ENCODE measurements at regions not wholly inside any gene's neighbourhood (a gene's known extent, or its start where the extent isn't known, plus 50 kb on each side); places are given as distances from the start of the nearest gene placed in this dataset.
"Not testable (repeated sequence)": the region's sequence is repeated elsewhere in the genome, so short reads cannot be mapped to it uniquely, and the experiment has no call there.

- intact Hi-C loops (cut with DNase I), result no loop called here
- Histone ChIP-seq H3K27me3 (peaks cover 0 to 48% (median 0%) of the 10 kb centered on the region in 4 donors), H3K9me3 (no peaks in the 10 kb centered on the region), H3K4me3 (no peak overlapping the region), H3K4me1 (no peaks in the 10 kb centered on the region), H3K27ac (replicated peaks in 1 of 4) (no peak overlapping the region), H3K36me3 (no peaks in the 10 kb centered on the region)
- DNase-seq (ENCODE audit: extremely low spot score), result no peak
- WGBS, result 82% methylated on average over 4 of the region's 4 CpGs
- TF ChIP-seq POLR2A (IDR thresholded peaks at IDR 0.05; ENCODE audit: low read depth) (no peak), EP300 (IDR thresholded peaks at IDR 0.05) (no peak), POLR2AphosphoS5 (IDR thresholded peaks at IDR 0.05) (no peak), CTCF (IDR thresholded peaks at IDR 0.05) (no peak)
Observed at GRCh38 chr10:29223326-29223725, 65.5 kb upstream of the LYZL1 start.

- intact Hi-C loops (cut with DNase I), result no loop called here
- Histone ChIP-seq H3K4me1 (no peaks in the 10 kb centered on the region), H3K27ac (replicated peaks in 1 of 4) (no peak overlapping the region), H3K27me3 (peaks cover 0 to 59% (median 0%) of the 10 kb centered on the region in 4 donors), H3K36me3 (no peaks in the 10 kb centered on the region), H3K9me3 (no peaks in the 10 kb centered on the region), H3K4me3 (no peak overlapping the region)
- TF ChIP-seq POLR2A (IDR thresholded peaks at IDR 0.05; ENCODE audit: low read depth) (no peak), EP300 (IDR thresholded peaks at IDR 0.05) (no peak), CTCF (IDR thresholded peaks at IDR 0.05) (no peak), POLR2AphosphoS5 (IDR thresholded peaks at IDR 0.05) (no peak)
- no peak for DNase-seq (ENCODE audit: extremely low spot score)
- 45% methylated on average over 1 of the region's 1 CpG for WGBS
Observed at GRCh38 chr10:29224631-29225030, 64.2 kb upstream of the LYZL1 start.

GRCh38 chr10:29227201-29227600 is 61.7 kb upstream of the LYZL1 start:
- no peak overlapping the region for H3K4me3 ChIP-seq
- 59% methylated on average over 2 of the region's 2 CpGs for WGBS
- DNase-seq (ENCODE audit: extremely low spot score), result no peak
- H3K36me3 ChIP-seq, result no peaks in the 10 kb centered on the region
- intact Hi-C loops (cut with DNase I), result no loop called here
- no peak overlapping the region for H3K27ac ChIP-seq (replicated peaks in 1 of 4)
- H3K9me3 ChIP-seq, result no peaks in the 10 kb centered on the region
- TF ChIP-seq POLR2A (IDR thresholded peaks at IDR 0.05; ENCODE audit: low read depth) (no peak), CTCF (IDR thresholded peaks at IDR 0.05) (no peak), POLR2AphosphoS5 (IDR thresholded peaks at IDR 0.05) (no peak), EP300 (IDR thresholded peaks at IDR 0.05) (no peak)
- H3K27me3 ChIP-seq, result peaks cover 0 to 64% (median 0%) of the 10 kb centered on the region in 4 donors
- no peaks in the 10 kb centered on the region for H3K4me1 ChIP-seq

DNA sequence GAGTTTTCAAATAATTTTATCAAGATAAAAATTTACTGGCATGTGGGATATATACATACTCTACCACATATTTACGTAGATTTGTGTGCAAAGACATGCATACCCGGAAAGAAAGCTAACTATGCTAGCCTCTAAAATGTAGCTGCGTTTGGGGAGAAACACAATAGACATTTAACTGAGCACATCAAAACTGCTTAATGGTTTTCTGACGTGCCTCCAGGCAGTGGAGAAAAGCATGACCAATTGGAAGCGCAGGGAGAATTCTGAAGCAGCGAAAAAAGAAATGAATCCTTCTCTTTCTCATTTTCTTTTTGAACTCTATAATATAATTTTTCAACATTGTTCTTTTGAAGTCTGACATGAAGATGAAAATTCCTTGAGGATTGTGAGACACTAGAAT is 60.3 kb upstream of the LYZL1 start:
- no peaks in the 10 kb centered on the region for H3K4me1 ChIP-seq
- H3K4me3 ChIP-seq, result no peak overlapping the region
- peaks cover 0 to 54% (median 0%) of the 10 kb centered on the region in 4 donors for H3K27me3 ChIP-seq
- no peaks in the 10 kb centered on the region for H3K9me3 ChIP-seq
- H3K36me3 ChIP-seq, result no peaks in the 10 kb centered on the region
- intact Hi-C loops (cut with DNase I), result no loop called here
- TF ChIP-seq POLR2AphosphoS5 (IDR thresholded peaks at IDR 0.05), result no peak
- TF ChIP-seq CTCF (IDR thresholded peaks at IDR 0.05), result no peak
- TF ChIP-seq POLR2A (IDR thresholded peaks at IDR 0.05; ENCODE audit: low read depth), result no peak
- no peak for TF ChIP-seq EP300 (IDR thresholded peaks at IDR 0.05)
- H3K27ac ChIP-seq (replicated peaks in 1 of 4), result no peak overlapping the region
- WGBS, result 80% methylated on average over 6 of the region's 6 CpGs
- DNase-seq (ENCODE audit: extremely low spot score), result no peak

- Histone ChIP-seq H3K4me1 (no peaks in the 10 kb centered on the region), H3K4me3 (no peak overlapping the region), H3K27me3 (peaks cover 0 to 50% (median 0%) of the 10 kb centered on the region in 4 donors), H3K27ac (replicated peaks in 1 of 4) (no peak overlapping the region), H3K36me3 (no peaks in the 10 kb centered on the region), H3K9me3 (no peaks in the 10 kb centered on the region)
- DNase-seq (ENCODE audit: extremely low spot score), result no peak
- TF ChIP-seq EP300 (IDR thresholded peaks at IDR 0.05) (no peak), POLR2A (IDR thresholded peaks at IDR 0.05; ENCODE audit: low read depth) (no peak), POLR2AphosphoS5 (IDR thresholded peaks at IDR 0.05) (no peak), CTCF (IDR thresholded peaks at IDR 0.05) (no peak)
- 91% methylated on average over 14 of the region's 15 CpGs for WGBS
- intact Hi-C loops (cut with DNase I), result no loop called here
Observed at GRCh38 chr10:29229258-29229705, 59.6 kb upstream of the LYZL1 start.

GRCh38 chr10:29236910-29237309 is 52.0 kb upstream of the LYZL1 start:
- H3K27me3 ChIP-seq, result peaks cover 0 to 30% (median 0%) of the 10 kb centered on the region in 4 donors
- WGBS, result 96% methylated on average over 13 of the region's 13 CpGs
- DNase-seq (ENCODE audit: extremely low spot score); H3K4me1 ChIP-seq; intact Hi-C loops (cut with DNase I); H3K36me3 ChIP-seq; H3K27ac ChIP-seq (replicated peaks in 1 of 4); H3K9me3 ChIP-seq; H3K4me3 ChIP-seq: not testable (repeated sequence)
